ENCODE measurements at regions not wholly inside any gene's neighbourhood (a gene's known extent, or its start where the extent isn't known, plus 50 kb on each side); places are given as distances from the start of the nearest gene placed in this dataset.
"Not testable (repeated sequence)": the region's sequence is repeated elsewhere in the genome, so short reads cannot be mapped to it uniquely, and the experiment has no call there.

DNA sequence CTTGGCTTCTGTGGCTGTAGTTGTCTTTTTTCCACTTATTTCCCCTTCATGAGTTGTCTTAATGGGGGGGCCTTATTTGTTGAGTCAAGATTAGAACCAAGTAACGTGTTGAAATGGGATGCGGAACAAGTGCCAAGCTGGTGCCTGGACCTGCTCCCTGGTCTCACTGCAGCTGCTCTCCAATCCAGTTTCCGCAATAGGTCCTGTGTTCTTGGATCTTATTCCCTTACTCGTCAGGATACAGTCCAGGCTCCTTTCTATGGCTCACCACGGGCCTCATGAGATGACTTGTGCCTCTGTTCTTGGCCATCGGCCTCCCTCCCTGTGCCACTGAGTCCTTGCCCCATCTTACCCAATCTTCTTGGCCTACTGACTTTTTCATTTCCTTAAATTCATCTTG, 159.6 kb upstream of the CADM1 start:
- DNase-seq (ENCODE audit: low read depth): no peak

DNA sequence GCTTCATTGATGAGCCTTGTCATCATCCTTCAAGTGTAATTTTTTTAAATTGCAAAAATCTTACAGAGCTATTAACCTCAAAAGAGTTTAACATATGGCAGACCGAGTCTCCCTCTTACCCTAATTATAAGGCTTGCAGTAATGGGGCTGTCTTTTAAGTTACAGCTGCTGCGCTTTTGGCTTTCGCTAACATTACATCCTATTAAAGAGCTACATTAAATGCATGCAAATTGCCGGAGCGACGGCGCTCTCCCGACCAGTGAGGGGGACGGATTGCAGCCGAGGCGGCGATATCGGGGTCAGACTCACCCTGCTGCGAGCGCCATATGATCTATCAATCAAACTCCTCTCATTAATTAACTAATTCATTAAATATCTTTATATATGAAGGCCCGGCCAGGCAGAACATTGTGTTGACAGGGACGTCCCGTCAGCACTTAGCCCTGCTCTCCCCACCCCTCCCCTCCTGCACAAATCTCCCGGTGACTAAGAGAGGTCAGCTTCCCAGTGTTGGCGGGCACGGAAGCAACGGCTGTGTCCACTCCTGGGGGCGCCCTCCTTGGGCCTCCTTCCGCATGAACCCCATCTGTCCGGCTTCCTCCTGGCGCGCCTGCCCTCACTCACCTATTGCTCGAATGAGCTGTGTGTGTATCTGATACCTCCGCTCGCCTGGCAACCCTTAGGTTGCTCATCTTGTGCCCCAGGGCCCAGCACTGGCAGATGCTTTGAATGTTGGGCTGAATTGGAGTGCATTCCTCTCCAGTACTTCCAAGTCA, 156.0 kb upstream of the CADM1 start:
- no peak for DNase-seq (ENCODE audit: low read depth)

DNA sequence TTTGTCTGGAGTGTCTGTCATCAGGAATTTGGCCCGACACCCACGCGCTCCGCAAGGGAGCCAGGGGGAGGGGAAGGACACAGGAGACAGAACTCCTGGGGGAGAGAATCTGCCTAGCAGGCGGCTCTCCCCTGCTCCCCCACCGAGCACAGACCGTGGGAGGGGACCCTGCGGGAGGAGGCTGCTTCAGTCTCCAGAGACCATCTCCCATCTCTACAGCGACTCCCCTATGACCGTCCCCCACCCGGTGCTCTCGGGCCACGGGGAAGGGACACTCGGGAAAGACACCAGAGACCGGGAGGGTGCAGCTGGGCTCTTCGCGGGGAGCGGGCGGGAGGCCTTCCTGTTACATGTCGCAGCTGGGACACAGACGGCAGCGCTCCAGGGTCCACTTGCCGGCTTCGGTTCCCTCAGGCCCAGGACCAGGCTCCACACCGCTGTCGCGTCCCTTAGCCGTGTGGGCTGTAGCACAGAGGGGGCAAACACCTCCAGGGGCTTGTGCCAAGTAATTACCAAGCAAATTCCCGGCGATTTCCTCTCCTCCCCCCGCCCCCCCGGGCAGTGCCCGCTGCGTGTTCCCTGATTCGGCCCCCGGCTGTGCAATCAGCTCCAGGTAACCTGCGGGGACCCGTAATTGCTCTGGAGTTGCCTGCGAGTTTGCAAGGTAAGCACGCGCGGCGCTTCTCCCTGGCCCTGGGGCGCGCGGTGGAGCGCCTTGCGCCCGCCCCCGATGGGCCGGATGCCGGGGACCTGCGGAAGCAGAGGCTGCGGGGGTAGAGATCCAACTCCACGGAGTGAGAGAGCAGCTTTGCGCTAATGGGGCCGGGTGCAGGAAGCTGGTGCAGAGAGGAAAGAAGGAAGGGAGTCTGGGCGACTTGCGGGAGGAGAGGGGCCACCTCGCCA, 155.1 kb upstream of the CADM1 start:
- DNase-seq (ENCODE audit: low read depth): no peak

DNA sequence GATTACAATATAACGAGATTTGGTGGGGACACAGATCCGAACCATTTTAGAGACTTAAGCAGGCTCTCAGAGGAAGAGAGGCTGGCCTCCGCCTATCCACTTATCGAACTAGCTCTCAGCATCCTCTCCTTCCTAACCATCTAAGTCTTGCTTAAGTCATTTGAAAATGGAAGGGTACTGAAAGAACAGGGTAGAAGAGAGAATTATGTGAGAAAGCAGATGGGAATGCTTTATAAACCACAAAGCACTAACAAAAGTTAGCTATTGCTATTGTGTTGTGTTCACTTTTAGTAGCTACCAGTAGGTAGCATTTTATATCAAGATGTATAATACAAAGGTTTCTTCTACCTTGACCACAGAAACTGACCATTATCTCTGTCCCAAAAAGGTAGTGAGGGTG, 153.4 kb upstream of the CADM1 start:
- no peak for DNase-seq (ENCODE audit: low read depth)

DNA sequence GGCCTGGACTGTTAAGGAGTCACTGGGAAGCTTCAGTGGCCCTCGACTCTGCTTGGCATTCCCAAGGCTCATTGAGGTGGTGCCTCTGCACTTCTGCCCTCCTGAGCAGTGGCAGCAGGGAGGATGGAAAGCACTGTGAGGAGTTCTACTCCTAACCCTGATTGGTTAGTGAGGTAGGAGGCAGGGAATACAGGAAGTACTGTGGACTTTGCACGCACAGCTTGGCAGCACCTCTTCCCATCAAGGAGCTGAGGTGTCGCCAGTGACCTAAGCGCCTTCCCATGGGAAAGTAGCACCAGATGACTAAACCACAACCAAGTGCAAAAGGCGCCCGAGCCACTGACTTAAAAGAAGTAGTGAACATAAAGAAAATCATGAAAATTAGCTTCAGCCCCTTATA, 152.5 kb upstream of the CADM1 start:
- DNase-seq (ENCODE audit: low read depth): no peak

DNA sequence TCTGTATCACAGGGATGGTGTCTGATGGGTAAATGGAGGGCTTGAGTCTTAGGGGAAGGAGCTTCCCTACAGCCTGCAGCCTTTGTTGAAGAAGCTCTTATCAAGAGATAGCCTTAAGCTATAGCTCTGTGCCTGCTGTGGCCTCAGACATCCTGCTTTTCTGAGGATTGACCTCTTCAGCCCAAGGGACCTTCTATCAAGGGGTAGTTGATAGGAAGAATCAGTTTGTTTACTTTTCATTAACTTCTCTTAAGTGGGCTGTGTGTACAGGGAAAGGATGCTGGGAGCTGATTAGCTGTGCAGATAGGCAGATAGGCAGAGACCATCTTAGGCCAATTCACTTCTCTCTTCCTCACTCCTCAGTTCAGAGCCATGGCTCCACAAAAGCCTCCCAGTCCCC, 151.8 kb upstream of the CADM1 start:
- no peak for DNase-seq (ENCODE audit: low read depth)

DNA sequence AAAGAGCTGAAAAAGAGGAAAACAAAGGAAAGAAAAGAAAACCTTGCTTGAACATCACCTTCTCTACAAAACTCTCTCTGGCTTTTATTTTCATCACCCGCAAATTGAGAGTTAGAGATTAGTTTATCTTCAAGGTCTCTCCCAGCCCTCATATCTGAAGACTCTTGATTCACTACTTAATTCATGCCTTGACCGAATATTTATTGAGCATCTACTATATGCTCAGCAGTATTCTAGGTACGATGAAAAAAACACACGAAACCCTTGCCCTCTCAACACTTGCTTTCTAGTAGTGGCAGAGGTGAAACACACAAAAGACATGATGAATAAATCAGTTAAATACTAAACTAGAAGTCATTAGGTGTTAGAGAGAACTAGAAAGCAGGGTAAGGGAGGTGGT, 150.6 kb upstream of the CADM1 start:
- no peak for DNase-seq (ENCODE audit: low read depth)

DNA sequence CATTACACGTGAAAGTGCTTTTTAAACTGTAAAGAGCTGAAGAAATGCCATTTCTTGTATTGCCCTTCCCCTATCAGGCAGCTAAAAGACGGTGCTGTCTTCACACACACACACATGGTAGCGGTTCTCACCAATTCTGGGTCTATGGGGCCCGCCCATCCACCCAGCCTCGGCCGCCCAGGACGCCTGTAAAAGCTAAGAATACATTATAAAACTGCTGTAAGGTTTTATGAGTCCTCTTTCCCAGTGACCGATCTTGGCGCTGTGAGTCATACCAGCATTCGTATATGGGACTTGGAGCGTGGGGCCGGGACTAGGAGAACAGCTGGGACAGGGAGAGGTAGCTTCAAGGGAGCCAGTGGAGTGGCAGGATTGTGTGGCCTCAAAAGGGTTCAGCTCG, 149.7 kb upstream of the CADM1 start:
- DNase-seq (ENCODE audit: low read depth): no peak

DNA sequence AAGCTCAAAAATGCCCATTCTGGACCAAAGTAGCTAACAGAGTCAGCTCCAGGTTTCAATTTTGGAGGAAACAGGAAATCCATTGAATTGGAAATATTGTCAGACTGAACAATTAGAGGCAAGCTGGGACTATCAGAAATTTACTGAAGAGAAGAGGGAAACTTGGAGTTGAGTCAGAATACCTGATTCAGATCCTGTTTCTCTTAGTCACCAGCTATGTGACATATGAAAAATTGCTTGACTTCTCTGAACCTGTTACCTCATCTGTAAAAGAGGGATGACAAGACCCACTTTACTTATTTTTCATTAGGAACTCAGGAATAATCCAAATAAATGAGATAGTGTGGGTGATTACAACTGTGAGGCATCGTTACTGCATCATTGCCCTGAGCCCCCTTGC, 148.9 kb upstream of the CADM1 start:
- DNase-seq (ENCODE audit: low read depth): no peak

DNA sequence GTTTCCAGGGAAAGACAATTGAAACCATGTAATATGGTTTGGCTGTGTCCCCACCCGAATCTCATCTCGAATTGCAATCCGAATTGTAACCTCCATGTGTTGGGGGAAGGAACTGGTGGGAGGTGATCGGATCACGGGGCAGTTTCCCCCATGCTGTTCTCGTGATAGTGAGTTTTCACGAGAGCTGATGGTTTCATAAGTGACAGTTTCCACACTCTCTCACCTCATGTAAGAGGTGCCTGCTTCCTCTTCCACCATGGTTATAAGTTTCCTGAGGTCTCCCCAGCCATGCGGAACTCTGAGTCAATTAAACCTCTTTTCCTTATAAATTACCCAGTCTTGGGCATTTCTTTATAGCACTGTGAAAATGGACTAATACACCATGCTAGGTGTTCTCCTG, 148.3 kb upstream of the CADM1 start:
- DNase-seq (ENCODE audit: low read depth): no peak

DNA sequence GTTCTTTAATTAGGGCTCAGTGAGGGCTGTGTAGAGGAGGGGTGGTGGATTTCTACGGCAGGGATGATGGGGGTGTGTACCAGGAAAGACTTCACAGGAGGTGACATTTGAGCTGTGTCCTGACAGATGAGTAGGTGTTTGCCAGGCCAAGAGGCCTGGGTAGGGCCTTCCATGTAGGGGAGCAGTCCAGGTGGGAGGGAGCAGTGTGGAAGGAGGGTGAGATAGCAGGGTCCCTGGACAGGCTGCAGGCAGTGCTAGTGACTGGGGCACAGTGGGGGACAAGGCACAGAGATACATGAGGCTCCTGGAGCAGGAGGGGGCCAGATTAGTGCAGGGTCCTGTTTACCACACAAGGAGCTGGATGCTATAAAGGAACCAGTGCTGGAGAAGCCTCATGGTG, 147.9 kb upstream of the CADM1 start:
- DNase-seq (ENCODE audit: low read depth): no peak

DNA sequence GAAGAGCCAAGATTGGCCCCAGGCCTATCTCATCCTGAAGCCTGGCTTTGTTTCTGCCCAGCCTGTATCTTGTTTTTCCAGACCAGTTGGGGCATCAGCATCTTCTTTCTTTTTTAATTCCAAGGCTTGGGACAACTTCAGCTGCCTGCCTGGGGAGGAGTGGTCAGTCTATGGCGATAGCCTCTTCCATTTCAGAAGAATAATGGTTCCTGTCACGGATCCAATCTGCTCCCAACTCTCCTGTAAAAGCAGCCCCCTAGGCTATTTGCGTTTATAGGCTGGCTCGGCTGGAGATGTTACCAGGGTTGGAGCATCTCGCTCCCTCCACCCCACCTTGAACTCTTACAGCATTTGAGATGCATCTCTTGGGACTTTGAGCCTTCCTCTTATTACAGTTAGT, 145.2 kb upstream of the CADM1 start:
- no peak for DNase-seq (ENCODE audit: low read depth)

DNA sequence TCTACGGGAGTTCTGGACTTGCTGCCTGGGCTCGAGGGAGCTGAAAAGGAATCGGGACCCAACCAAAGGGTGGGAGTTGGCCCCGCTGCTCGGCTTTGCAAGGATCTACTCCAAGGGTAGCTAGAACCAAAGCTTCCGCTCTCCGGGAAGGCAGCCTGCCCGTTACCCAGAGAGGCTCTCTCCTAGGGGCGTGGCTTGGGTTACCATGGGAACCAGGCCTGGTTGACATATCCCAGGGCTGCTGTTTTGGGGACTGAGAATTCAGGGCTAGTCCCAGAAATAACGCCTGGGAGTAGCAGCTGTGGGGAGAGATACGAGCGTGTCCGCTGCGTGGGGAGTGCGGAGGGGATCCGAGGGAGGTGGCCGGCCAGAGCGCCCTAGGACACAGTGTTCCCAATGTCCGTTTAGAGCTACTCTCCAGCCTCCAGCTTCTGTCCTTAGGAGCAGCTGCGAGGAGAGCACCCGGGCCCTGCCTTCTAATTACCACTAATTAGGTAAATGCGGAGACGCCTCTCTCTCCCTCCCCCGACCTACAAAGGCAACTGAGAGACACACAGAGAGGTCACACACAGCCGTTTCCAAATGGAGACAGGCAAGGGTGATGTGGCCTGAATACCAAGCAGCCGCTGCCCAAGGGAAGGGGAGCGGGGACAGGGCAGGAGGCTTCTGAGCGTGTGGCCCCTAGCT, 141.6 kb upstream of the CADM1 start:
- DNase-seq (ENCODE audit: low read depth): no peak

DNA sequence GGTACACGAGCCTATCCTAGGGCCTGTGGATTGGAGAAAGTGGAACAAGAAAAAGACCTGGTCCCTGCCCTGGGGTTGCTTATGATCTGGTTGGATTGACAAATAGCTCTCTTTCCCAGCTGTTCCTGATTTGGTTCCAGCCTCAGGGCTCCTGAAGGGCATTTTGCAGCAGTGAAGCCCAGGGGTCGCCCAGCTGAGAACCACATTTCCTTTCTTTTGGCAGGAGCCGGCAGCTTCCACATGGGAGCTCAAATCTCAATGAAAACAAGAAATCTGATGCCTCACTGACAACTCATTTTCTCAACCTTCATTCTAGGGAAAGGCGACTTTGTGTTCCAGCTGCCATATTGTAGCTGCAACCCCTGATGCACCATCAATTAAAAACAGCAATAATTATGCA, 140.6 kb upstream of the CADM1 start:
- no peak for DNase-seq (ENCODE audit: low read depth)

DNA sequence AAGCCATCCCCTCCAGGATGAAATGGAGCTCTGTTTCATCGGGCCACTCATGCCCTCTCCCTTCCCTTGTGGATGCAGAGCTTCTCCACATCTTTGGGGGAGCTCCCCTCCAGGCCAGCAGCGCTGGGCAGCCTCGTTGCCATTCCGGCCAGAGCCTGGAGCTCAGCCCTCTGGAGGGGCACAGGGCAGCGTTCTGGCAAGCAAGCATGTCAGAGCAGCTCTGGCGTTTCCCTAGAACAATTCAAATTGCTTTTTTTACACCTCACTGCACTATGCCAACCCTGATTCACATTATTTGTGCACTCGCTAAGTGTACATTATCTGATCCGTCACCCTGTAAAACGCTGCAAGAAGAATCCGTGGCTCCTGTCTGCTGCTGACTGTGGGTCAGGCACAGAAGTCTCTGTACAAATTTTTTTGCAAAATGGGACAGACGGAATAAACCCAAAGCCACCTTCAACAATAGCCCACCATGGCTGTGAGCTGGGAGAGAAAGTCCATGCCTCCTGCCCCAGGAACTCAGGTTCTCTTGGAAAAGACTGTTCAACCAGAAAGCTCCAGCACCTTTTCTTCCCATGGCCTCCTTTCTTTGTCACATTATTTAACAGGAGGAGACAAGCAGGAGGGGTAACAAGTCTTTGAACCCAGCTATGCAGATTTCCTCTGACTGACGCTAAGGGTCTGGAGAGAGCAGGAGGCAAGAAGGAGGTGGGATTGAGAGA, 139.5 kb upstream of the CADM1 start:
- DNase-seq (ENCODE audit: low read depth): no peak

DNA sequence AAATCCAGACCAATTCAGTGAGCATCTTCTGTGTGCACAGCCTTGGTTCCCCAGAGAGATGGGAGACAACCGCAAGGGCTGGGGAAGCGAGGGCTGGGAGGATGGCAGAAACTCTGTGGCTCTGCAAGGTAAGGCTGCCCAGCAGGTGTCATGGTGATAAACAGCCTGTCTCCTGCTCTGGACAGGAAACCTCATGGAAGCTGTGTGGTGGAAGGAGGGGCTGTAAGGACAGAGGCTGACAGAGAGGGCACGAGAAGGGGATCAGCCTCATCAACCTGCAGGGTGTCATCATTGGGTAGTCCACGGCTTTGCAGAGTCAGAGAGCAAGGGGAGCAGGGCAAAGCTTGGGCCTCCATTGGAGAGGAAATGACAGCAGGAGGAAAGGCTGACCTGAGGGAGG, 138.4 kb upstream of the CADM1 start:
- DNase-seq (ENCODE audit: low read depth): no peak

DNA sequence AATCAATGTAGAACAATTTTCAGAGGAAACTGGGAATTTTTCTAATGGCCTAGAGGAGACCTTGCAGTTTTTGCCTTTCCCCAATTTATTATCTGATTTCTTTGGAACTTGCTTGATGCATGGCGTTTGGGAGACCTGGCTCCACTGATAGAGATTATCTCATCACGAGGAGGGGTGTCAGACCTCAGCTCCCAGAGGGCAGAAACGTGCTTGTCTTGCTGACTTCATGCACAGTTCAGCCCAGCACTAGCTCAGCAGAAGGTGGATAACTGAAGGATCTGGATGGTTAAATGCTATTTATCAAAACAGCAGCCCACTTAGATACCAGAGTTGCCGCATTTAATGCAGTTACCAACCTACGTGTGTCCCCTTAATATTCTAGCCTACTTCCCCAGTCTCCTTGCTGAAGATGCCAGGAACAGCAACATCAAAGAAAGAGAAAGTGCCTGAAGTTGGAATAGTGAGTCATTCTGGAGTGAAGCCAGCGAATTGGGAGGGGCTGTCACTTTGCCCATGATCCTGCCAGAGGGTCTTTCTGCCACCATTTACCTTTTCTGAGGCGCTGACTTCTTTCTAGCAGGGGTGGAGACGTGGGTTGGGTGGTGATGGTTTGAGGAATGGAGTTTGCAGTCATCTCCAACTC, 133.5 kb upstream of the CADM1 start:
- no peak for DNase-seq (ENCODE audit: low read depth)

DNA sequence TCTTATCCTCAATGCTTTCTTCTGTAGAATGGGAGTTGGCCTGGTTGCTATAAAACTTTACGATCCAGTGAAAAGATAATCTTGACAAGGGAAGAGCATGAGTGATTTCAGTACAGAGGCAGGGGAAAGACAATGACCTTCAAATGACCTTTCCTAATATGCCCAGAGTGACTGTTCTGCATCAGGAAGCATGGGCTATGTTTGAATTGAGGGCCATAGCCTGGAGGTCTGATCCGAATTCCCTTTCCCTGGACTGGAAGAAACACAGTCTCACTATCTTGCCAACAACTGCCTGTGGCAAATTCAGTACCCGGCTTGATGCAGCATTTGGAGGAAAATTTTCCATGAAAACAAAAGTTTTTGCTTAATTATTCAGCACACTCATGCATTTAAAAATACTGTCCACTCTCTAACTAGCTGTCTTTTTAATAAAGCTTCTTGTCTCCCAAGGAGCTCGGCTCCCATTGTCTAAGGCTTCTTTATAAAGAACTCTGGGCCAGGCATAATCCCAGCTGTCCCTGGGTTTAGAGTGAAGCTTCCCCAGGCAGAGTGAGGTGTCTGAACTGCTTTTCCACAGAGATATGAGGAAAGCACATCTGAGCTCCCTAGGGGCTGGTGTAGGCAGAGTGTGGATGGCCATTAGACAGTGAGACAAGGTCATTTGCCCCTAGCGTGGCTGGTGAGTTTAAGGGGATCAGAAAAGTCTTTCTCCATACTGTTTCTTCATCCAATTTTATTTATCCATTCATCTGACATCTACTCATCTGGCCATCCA, 132.7 kb upstream of the CADM1 start:
- DNase-seq (ENCODE audit: low read depth): no peak

DNA sequence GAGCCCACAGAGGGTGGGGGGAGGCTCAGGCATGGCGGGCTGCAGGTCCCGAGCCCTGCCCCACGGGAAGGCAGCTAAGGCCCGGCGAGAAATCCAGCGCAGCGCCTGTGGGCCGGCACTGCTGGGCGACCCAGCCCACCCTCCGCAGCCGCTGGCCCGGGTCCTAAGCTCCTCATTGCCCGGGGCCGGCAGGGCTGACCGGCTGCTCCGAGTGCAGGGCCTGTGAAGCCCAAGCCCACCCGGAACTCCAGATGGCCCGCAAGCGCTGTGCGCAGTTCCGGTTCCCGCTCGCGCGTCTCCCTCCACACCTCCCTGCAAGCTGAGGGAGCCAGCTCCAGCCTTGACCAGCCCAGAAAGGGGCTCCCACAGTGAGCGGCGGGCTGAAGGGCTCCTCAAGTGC, 129.8 kb upstream of the CADM1 start:
- not testable (repeated sequence) for DNase-seq (ENCODE audit: low read depth)

DNA sequence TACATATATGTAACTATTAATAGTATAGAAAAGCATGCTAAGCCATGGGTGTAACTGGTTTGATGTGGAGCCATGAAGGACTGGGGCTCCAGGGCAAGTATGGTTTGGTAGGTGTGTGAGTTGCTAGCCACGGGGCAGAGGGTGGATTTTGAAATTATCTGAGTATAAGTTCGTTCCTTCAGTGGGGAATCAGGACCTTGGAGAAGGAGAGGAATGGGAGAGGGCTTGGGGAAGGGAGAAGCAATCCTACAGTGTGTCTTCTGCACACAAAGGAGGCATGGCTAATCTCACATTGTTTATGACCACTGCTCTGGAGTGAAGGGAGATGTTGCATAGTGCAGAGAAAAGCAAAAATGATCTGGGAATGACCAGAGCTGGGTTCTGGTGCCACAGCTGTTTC, 127.8 kb upstream of the CADM1 start:
- DNase-seq (ENCODE audit: low read depth): no peak

DNA sequence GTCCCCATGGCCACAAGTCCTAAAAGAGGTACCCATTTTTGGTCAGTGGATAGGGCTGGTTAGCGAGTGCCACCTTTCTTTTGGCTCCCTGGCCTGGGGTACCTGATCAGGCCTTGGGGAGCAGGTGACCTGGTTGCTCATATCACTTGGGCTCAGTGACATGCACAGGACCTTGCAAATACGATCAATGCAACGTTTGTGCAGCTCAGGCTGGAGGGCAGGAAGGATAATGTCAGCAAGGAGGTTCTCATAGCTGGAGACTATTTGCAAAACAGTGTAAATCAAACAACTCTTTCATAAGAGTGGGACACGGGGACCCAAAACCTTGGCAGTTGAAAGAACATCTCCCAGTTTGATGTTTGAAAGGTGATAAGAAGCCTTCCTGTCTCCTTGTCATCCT, 127.4 kb upstream of the CADM1 start:
- DNase-seq (ENCODE audit: low read depth): no peak

All from activated T-cell treated with anti-CD3 and anti-CD28 coated beads for 24 hours (primary cell).